ENCODE measurements at regions not wholly inside any gene's neighbourhood (a gene's known extent, or its start where the extent isn't known, plus 50 kb on each side); places are given as distances from the start of the nearest gene placed in this dataset.

GRCh38 chr1:56034847-56035481, 544.4 kb downstream of the PLPP3 start:
- no peaks in the 10 kb centered on the region for H3K9me3 ChIP-seq (ENCODE audit: severe bottlenecking)
- ATAC-seq (ENCODE audit: low read depth) (no peak), DNase-seq (ENCODE audit: low spot score) (no peak)
- H3K36me3 ChIP-seq (ENCODE audit: low read depth) = no peaks in the 10 kb centered on the region
- no peak overlapping the region for H3K27ac ChIP-seq (ENCODE audit: poor library complexity, severe bottlenecking)
- TF ChIP-seq, protein P1, sequence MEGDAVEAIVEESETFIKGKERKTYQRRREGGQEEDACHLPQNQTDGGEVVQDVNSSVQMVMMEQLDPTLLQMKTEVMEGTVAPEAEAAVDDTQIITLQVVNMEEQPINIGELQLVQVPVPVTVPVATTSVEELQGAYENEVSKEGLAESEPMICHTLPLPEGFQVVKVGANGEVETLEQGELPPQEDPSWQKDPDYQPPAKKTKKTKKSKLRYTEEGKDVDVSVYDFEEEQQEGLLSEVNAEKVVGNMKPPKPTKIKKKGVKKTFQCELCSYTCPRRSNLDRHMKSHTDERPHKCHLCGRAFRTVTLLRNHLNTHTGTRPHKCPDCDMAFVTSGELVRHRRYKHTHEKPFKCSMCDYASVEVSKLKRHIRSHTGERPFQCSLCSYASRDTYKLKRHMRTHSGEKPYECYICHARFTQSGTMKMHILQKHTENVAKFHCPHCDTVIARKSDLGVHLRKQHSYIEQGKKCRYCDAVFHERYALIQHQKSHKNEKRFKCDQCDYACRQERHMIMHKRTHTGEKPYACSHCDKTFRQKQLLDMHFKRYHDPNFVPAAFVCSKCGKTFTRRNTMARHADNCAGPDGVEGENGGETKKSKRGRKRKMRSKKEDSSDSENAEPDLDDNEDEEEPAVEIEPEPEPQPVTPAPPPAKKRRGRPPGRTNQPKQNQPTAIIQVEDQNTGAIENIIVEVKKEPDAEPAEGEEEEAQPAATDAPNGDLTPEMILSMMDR (IDR thresholded peaks at IDR 0.05; ENCODE audit: poor library complexity, severe bottlenecking) = no peak
- H3K27me3 ChIP-seq (ENCODE audit: insufficient read depth, poor library complexity, severe bottlenecking) = no peaks in the 10 kb centered on the region
- no peaks in the 10 kb centered on the region for H3K4me1 ChIP-seq (ENCODE audit: insufficient read depth, poor library complexity, severe bottlenecking)
- H3K4me3 ChIP-seq (ENCODE audit: severe bottlenecking) = no peak overlapping the region

DNA sequence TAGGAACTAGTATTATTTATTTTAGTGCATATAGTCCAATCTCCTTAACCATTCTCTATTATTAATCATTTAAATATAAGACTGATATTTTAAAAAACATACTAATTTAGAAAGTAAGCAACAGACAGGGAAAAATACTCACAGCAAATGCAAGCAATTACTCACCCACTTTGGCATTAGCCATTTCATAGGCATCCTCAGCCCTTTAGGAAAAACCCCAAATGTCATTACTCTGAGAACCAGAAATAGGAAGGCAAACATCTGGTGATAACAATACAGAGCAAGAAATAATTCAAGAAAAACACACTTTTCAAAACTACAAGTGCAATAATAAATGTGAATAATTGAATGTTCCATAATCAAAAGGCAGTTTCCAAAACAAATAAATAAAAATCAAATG, 545.1 kb downstream of the PLPP3 start:
- H3K9me3 ChIP-seq (ENCODE audit: severe bottlenecking) = no peaks in the 10 kb centered on the region
- TF ChIP-seq, protein P1 (IDR thresholded peaks at IDR 0.05; ENCODE audit: poor library complexity, severe bottlenecking) = no peak
- no peak for ATAC-seq (ENCODE audit: low read depth)

DNA sequence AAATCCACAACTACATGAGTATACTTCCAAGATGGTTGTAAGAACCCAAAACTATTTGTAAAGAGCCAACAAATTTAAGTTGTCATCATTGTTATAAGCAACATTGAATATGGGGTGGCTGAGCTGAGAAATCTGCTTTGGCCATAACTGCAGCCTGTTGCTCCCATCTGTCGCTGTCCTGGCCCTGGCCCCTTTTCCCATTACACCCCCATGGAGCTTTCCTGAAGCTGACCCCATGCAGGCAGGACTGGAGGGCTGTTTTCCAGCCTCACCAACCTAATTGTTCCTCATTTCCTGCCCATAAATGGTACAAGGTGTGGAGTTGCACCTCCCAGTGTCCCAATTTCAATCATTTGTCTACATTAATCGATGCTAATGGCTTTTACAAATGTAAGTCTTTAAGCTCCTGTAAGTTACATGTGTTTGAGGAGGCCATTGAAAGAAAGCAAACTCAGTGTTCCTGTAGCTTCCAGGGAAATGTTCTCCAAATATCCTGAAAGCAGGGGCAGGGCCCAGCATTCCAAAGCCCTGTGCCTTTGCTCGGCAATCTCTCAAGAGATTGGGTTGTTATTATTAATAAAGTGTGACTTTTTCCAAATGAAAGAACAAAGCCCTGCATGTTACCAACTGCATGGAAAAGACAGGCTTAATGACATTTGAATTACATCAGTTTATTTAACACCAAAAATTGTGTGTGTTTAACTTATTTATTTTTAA, 545.9 kb downstream of the PLPP3 start:
- H3K9me3 ChIP-seq (ENCODE audit: severe bottlenecking) = no peaks in the 10 kb centered on the region
- TF ChIP-seq, protein P1 (IDR thresholded peaks at IDR 0.05; ENCODE audit: poor library complexity, severe bottlenecking) = no peak
- H3K36me3 ChIP-seq (ENCODE audit: low read depth) = no peaks in the 10 kb centered on the region
- no peak overlapping the region for H3K4me3 ChIP-seq (ENCODE audit: severe bottlenecking)
- H3K27ac ChIP-seq (ENCODE audit: poor library complexity, severe bottlenecking) = no peak overlapping the region
- DNase-seq (ENCODE audit: low spot score) (no peak), ATAC-seq (ENCODE audit: low read depth) (no peak)
- H3K4me1 ChIP-seq (ENCODE audit: insufficient read depth, poor library complexity, severe bottlenecking) = no peaks in the 10 kb centered on the region
- H3K27me3 ChIP-seq (ENCODE audit: insufficient read depth, poor library complexity, severe bottlenecking) = no peaks in the 10 kb centered on the region

More for the DNA sequence above, 545.1 kb downstream of the PLPP3 start:
- no peaks in the 10 kb centered on the region for H3K4me1 ChIP-seq (ENCODE audit: insufficient read depth, poor library complexity, severe bottlenecking)
- H3K27me3 ChIP-seq (ENCODE audit: insufficient read depth, poor library complexity, severe bottlenecking) = no peaks in the 10 kb centered on the region
- H3K36me3 ChIP-seq (ENCODE audit: low read depth) = no peaks in the 10 kb centered on the region
- DNase-seq (ENCODE audit: low spot score) = no peak
- H3K27ac ChIP-seq (ENCODE audit: poor library complexity, severe bottlenecking) = no peak overlapping the region
- no peak overlapping the region for H3K4me3 ChIP-seq (ENCODE audit: severe bottlenecking)

- Histone ChIP-seq H3K4me1 (ENCODE audit: insufficient read depth, poor library complexity, severe bottlenecking) (no peaks in the 10 kb centered on the region), H3K4me3 (ENCODE audit: severe bottlenecking) (no peak overlapping the region), H3K36me3 (ENCODE audit: low read depth) (no peaks in the 10 kb centered on the region), H3K9me3 (ENCODE audit: severe bottlenecking) (no peaks in the 10 kb centered on the region), H3K27ac (ENCODE audit: poor library complexity, severe bottlenecking) (no peak overlapping the region), H3K27me3 (ENCODE audit: insufficient read depth, poor library complexity, severe bottlenecking) (no peaks in the 10 kb centered on the region)
- TF ChIP-seq, protein P1 (IDR thresholded peaks at IDR 0.05; ENCODE audit: poor library complexity, severe bottlenecking) = no peak
- ATAC-seq (ENCODE audit: low read depth) (no peak), DNase-seq (ENCODE audit: low spot score) (no peak)
Measured at GRCh38 chr1:56032096-56032676, 547.2 kb downstream of the PLPP3 start.

Data from RWPE2 (cell line).